WERI-Rb-1 (cell line): ENCODE measurements at regions not wholly inside any gene's neighbourhood (a gene's known extent, or its start where the extent isn't known, plus 50 kb on each side); places are given as distances from the start of the nearest gene placed in this dataset.

Experiments used
- DNase-seq: peaks from one replicate; pipeline ENCODE4 v3.0.0-alpha.2; 2020
- H3K27ac ChIP-seq: fragments of 250-450 bp; sonication (Bioruptor Pico); 2 replicates; pipeline ENCODE4 v1.5.1; 2020; ENCODE audit warnings: mild to moderate bottlenecking, moderate library complexity
- H3K27me3 ChIP-seq: fragments of 250-450 bp; sonication (Bioruptor Pico); 2 replicates; pipeline ENCODE4 v1.5.1; 2021; ENCODE audit warnings: mild to moderate bottlenecking, low read depth, moderate library complexity; ENCODE audit not compliant: insufficient read depth, severe bottlenecking
- H3K36me3 ChIP-seq: fragments of 250-450 bp; sonication (Bioruptor Pico); 2 replicates; pipeline ENCODE4 v1.5.1; 2020; ENCODE audit warnings: mild to moderate bottlenecking, moderate library complexity
- H3K4me3 ChIP-seq: 2 replicates; pipeline ENCODE4 v1.5.1; 2011; ENCODE audit warnings: low read depth, mild to moderate bottlenecking, control low read depth, low read length
- H3K9me3 ChIP-seq: fragments of 250-450 bp; sonication (Bioruptor Pico); 2 replicates; pipeline ENCODE4 v1.5.1; 2021; ENCODE audit warnings: mild to moderate bottlenecking, moderate library complexity; ENCODE audit not compliant: severe bottlenecking
- CTCF ChIP-seq: IDR thresholded peaks from 2 replicates; pipeline ENCODE4 v1.5.1; 2011; ENCODE audit warnings: low read depth, mild to moderate bottlenecking, control low read depth, inconsistent platforms, low read length

GRCh38 chr6:21664314-21665109, 71.0 kb downstream of the SOX4 start:
- DNase-seq = no peak
- Histone ChIP-seq H3K4me3 (peak overlapping the region; percentile 38), H3K27ac (no peak overlapping the region), H3K36me3 (no peaks in the 10 kb centered on the region), H3K27me3 (peaks cover 6% of the 10 kb centered on the region), H3K9me3 (peaks cover 18% of the 10 kb centered on the region)
- TF ChIP-seq CTCF = no peak

- Histone ChIP-seq H3K27me3 (peaks cover 6% of the 10 kb centered on the region), H3K9me3 (peaks cover 18% of the 10 kb centered on the region), H3K27ac (no peak overlapping the region), H3K36me3 (no peaks in the 10 kb centered on the region), H3K4me3 (no peak overlapping the region)
- no peak for DNase-seq
- TF ChIP-seq CTCF = no peak
These were observed 71.5 kb downstream of the SOX4 start for GRCh38 chr6:21665110-21665391.

- TF ChIP-seq CTCF = no peak
- no peak for DNase-seq
- Histone ChIP-seq H3K27me3 (peaks cover 6% of the 10 kb centered on the region), H3K27ac (no peak overlapping the region), H3K9me3 (peaks cover 16% of the 10 kb centered on the region), H3K36me3 (no peaks in the 10 kb centered on the region), H3K4me3 (no peak overlapping the region)
These were observed 72.0 kb downstream of the SOX4 start for GRCh38 chr6:21665392-21666200.

GRCh38 chr6:21666201-21666691, 72.7 kb downstream of the SOX4 start:
- Histone ChIP-seq H3K9me3 (peaks cover 16% of the 10 kb centered on the region), H3K4me3 (no peak overlapping the region), H3K36me3 (no peaks in the 10 kb centered on the region), H3K27me3 (peaks cover 6% of the 10 kb centered on the region), H3K27ac (no peak overlapping the region)
- TF ChIP-seq CTCF = no peak
- DNase-seq = no peak

- H3K36me3 ChIP-seq = no peaks in the 10 kb centered on the region
- H3K9me3 ChIP-seq = peaks cover 16% of the 10 kb centered on the region
- no peak for DNase-seq
- H3K4me3 ChIP-seq = no peak overlapping the region
- H3K27me3 ChIP-seq = peaks cover 6% of the 10 kb centered on the region
- no peak overlapping the region for H3K27ac ChIP-seq
- no peak for TF ChIP-seq CTCF
These were observed 73.5 kb downstream of the SOX4 start for GRCh38 chr6:21666853-21667681.
